HepG2 (cell line): ENCODE measurements at regions not wholly inside any gene's neighbourhood (a gene's known extent, or its start where the extent isn't known, plus 50 kb on each side); places are given as distances from the start of the nearest gene placed in this dataset.
A peak's percentile ranks its signal among the peaks of the same experiment; 100 is the strongest.

Experiments
- CTCF ChIP-seq: sonication (generic); formaldehyde crosslinking; IDR thresholded peaks from 2 replicates; pipeline ENCODE4 v1.5.0; 2020; ENCODE audit warnings: mild to moderate bottlenecking, missing genetic modification reagents, moderate library complexity
- E2F1 ChIP-seq: sonication (generic); formaldehyde crosslinking; IDR thresholded peaks from 2 replicates; pipeline ENCODE4 v1.5.0; 2020; ENCODE audit warnings: missing genetic modification reagents
- E2F5 ChIP-seq: sonication (generic); formaldehyde crosslinking; conservative IDR thresholded peaks from 2 replicates; pipeline ENCODE4 v1.4.0; 2020; ENCODE audit warnings: missing genetic modification reagents
- EED ChIP-seq: sonication (generic); formaldehyde crosslinking; IDR thresholded peaks from 2 replicates; pipeline ENCODE4 v1.5.0; 2020; ENCODE audit warnings: mild to moderate bottlenecking, missing genetic modification reagents
- ETV5 ChIP-seq: IDR thresholded peaks from 2 replicates; pipeline ENCODE4 v1.6.1; 2018; ENCODE audit warnings: missing biosample characterization, missing genetic modification reagents, inconsistent platforms, borderline replicate concordance
- FLYWCH1 ChIP-seq: sonication (generic); formaldehyde crosslinking; IDR thresholded peaks from 2 replicates; pipeline ENCODE4 v1.8.1; 2023; ENCODE audit warnings: mild to moderate bottlenecking, missing genetic modification reagents
- GTF3A ChIP-seq: sonication (generic); formaldehyde crosslinking; conservative IDR thresholded peaks from 2 replicates; pipeline ENCODE4 v1.4.0; 2020; ENCODE audit warnings: mild to moderate bottlenecking, missing genetic modification reagents
- HES4 ChIP-seq: sonication (generic); formaldehyde crosslinking; IDR thresholded peaks from 2 replicates; pipeline ENCODE4 v1.9.0; 2021; ENCODE audit warnings: mild to moderate bottlenecking, missing genetic modification reagents, borderline replicate concordance
- JUND ChIP-seq: sonication (generic); formaldehyde crosslinking; IDR thresholded peaks from 2 replicates; pipeline ENCODE4 v1.8.0; 2022; ENCODE audit warnings: mild to moderate bottlenecking, missing genetic modification reagents
- NKX3-1 ChIP-seq: sonication (generic); formaldehyde crosslinking; IDR thresholded peaks from 2 replicates; pipeline ENCODE4 v1.5.0; 2020; ENCODE audit warnings: missing genetic modification reagents
- TCF7L2 ChIP-seq: IDR thresholded peaks from 2 replicates; pipeline ENCODE4 v1.6.1; 2011; ENCODE audit warnings: mild to moderate bottlenecking, low read depth, low read length, moderate library complexity
- TEAD3 ChIP-seq: optimal IDR thresholded peaks from 2 replicates; pipeline ENCODE3; 2016; ENCODE audit warnings: borderline replicate concordance
- TFAP4 ChIP-seq: sonication (generic); IDR thresholded peaks from 2 replicates; pipeline ENCODE4 v1.6.1; 2016; ENCODE audit warnings: low read depth, borderline replicate concordance
- ZBTB26 ChIP-seq: IDR thresholded peaks from 2 replicates; pipeline ENCODE4 v1.6.1; 2016; ENCODE audit warnings: missing compliant biosample characterization, missing genetic modification reagents, borderline replicate concordance
- ZKSCAN8 ChIP-seq: IDR thresholded peaks from 2 replicates; pipeline ENCODE4 v1.6.1; 2016; ENCODE audit warnings: borderline replicate concordance, missing genetic modification reagents, missing compliant biosample characterization
- ZNF335 ChIP-seq: sonication (generic); formaldehyde crosslinking; IDR thresholded peaks from 2 replicates; pipeline ENCODE4 v1.4.0; 2020; ENCODE audit warnings: missing genetic modification reagents
- ZNF501 ChIP-seq: sonication (generic); formaldehyde crosslinking; IDR thresholded peaks from 2 replicates; pipeline ENCODE4 v1.5.1; 2020; ENCODE audit warnings: mild to moderate bottlenecking, moderate library complexity, missing genetic modification reagents
- ZNF510 ChIP-seq: sonication (generic); formaldehyde crosslinking; IDR thresholded peaks from 2 replicates; pipeline ENCODE4 v1.4.0; 2020; ENCODE audit warnings: low read depth, mild to moderate bottlenecking, missing genetic modification reagents
- ZNF75D ChIP-seq: sonication (generic); formaldehyde crosslinking; IDR thresholded peaks from 2 replicates; pipeline ENCODE4 v1.8.1; 2023; ENCODE audit warnings: missing genetic modification reagents, mild to moderate bottlenecking, borderline replicate concordance
- ZXDC ChIP-seq: sonication (generic); formaldehyde crosslinking; IDR thresholded peaks from 2 replicates; pipeline ENCODE4 v1.5.0; 2020; ENCODE audit warnings: mild to moderate bottlenecking, missing genetic modification reagents

- TF ChIP-seq E2F5 (CRISPR knock-in tag) = no peak
- TF ChIP-seq JUND (CRISPR knock-in tag) = no peak
- peak; percentile 10 for TF ChIP-seq TEAD3 (CRISPR knock-in tag)
- no peak for TF ChIP-seq ZNF501 (CRISPR knock-in tag)
- no peak for TF ChIP-seq TFAP4
- no peak for TF ChIP-seq ZKSCAN8 (CRISPR knock-in tag)
- no peak for TF ChIP-seq EED (CRISPR knock-in tag)
- no peak for TF ChIP-seq ZXDC (CRISPR knock-in tag)
- TF ChIP-seq ZBTB26 = no peak
- no peak for TF ChIP-seq ZNF75D (CRISPR knock-in tag)
- TF ChIP-seq CTCF = peak; percentile 87
- no peak for TF ChIP-seq E2F1 (CRISPR knock-in tag)
- TF ChIP-seq ZNF335 (CRISPR knock-in tag) = no peak
- TF ChIP-seq NKX3-1 = no peak
- no peak for TF ChIP-seq GTF3A (CRISPR knock-in tag)
- 0 out of 2 replicates have a peak, but pooled peaks have one; percentile 19 for TF ChIP-seq ETV5 (CRISPR knock-in tag)
- TF ChIP-seq TCF7L2 = no peak
- TF ChIP-seq HES4 (CRISPR knock-in tag) = 0 out of 2 replicates have a peak, but pooled peaks have one; percentile 24
- TF ChIP-seq FLYWCH1 (CRISPR knock-in tag) = no peak
- no peak for TF ChIP-seq ZNF510 (CRISPR knock-in tag)
These were observed 437.6 kb downstream of the MAFB start (continued) for GRCh38 chr20:40251284-40251932.
